Heart left ventricle (tissue), 16 donors: ENCODE measurements at regions not wholly inside any gene's neighbourhood (a gene's known extent, or its start where the extent isn't known, plus 50 kb on each side); places are given as distances from the start of the nearest gene placed in this dataset.

Experiments used
- ATAC-seq, 4 donors: fragments of 200-7000 bp; cut with Tn5 transposase; one replicate each; pipeline ENCODE4 v1.9.1; 2020 to 2022; ENCODE audit warnings: moderate library complexity in 4 of 4, mild to moderate bottlenecking in 3 of 4, moderate number of reproducible peaks in 1 of 4
- DNase-seq, 5 donors: peaks; one replicate each; pipeline ENCODE4 v3.0.0-alpha.2; 2020
- H3K27ac ChIP-seq, 12 donors: fragments of 200-600 bp; sonication (generic) in 4 of 12; one replicate each; pipeline versions ENCODE4 v1.5.0 to v1.8.0; 2016 to 2022; ENCODE audit warnings: mild to moderate bottlenecking in 2 of 12
- H3K27me3 ChIP-seq, 9 donors: fragments of 200-600 bp; sonication (generic) in 2 of 9; one replicate each; pipeline versions ENCODE4 v1.5.1 to v1.8.0; 2016 to 2022; ENCODE audit warnings: mild to moderate bottlenecking in 3 of 9
- H3K36me3 ChIP-seq, 9 donors: fragments of 200-600 bp; sonication (generic) in 2 of 9; one replicate each; pipeline versions ENCODE4 v1.5.0 to v1.8.0; 2018 to 2022; ENCODE audit warnings: mild to moderate bottlenecking in 2 of 9
- H3K4me1 ChIP-seq, 12 donors: fragments of 200-600 bp; sonication (generic) in 4 of 12; one replicate each; pipeline versions ENCODE4 v1.5.0 to v1.8.0; 2016 to 2022; ENCODE audit warnings: mild to moderate bottlenecking in 3 of 12
- H3K4me3 ChIP-seq, 12 donors: fragments of 200-600 bp; sonication (generic) in 4 of 12; one replicate each; pipeline versions ENCODE4 v1.5.0 to v1.8.0; 2017 to 2022; ENCODE audit warnings: mild to moderate bottlenecking in 9 of 12, moderate library complexity in 4 of 12
- H3K9me3 ChIP-seq, 12 donors: fragments of 200-600 bp; sonication (generic) in 4 of 12; one replicate each; pipeline versions ENCODE4 v1.5.0 to v1.8.0; 2016 to 2022; ENCODE audit warnings: mild to moderate bottlenecking in 1 of 12
- POLR2A ChIP-seq, 2 donors: fragments of 450-650 bp; IDR thresholded peaks; one replicate each; pipeline ENCODE4 v1.6.1; 2017; ENCODE audit warnings: antibody characterized with exemption in 2 of 2, mild to moderate bottlenecking in 2 of 2, moderate library complexity in 2 of 2
- WGBS, 4 donors: extraction: QIAGEN DNeasy Blood & Tissue Kit in 2 of 4; methylation state at CpG; one replicate each; pipeline versions ENCODE4 v1.1.5 to v1.1.7; 2013 to 2018; 5-methylcytosine and 5-hydroxymethylcytosine counted together
- intact Hi-C, 10 donors: fragments of 100-400 bp; cut with DNase I; formaldehyde crosslinking; loops; one replicate each; pipeline versions ENCODE4 v1.11.1 to v1.14.2; 2022
- TF ChIP-seq, protein P1 (sequence below), 12 donors: fragments of 200-600 bp; sonication (generic) in 4 of 12; IDR thresholded peaks; one replicate each; pipeline versions ENCODE4 v1.5.0 to v1.8.0; 2018 to 2022; ENCODE audit warnings: antibody characterized with exemption in 12 of 12, mild to moderate bottlenecking in 5 of 12
- donor health status: ischemic (EF 13 %, LVEDD 7.1; RV severe dilation, severe dysfunction).
- donor health status: healthy with polysubstance abuse.
- donor health status: DM: no; HTN: yes; CAD: no.
- donor health status: DM: no; HTN: no; CAD: no.
- donor health status: ischemic (EF 25% LVEDD 6.9; RV normal size, moderate dysfunction).
- donor health status: ischemic (EF 25% LVEDD 5.7; RV mildly dilated, moderate dysfunction).
- donor health status: healthy.
- donor health status: DM: yes; HTN: yes; CAD: no.
- donor health status: ischemic (EF 35%, LVEDD 5.7; RV mildly dilated, moderate dysfunction).
- donor health status: nonischemic (EF 11% LVEDD 7.7; RV severe dilation, severe dysfunction).
- donor health status: DM: yes; HTN: yes; CAD: no.
- donor health status: PGD.
- donor health status: ischemic (EF 29% LVEDD 5.4; RV normal size, mild dysfunction).
- donor health status: nonischemic (EF 23%, LVEDD 6.1; RV moderate dilation, normal function).

- Histone ChIP-seq H3K27ac (no peak overlapping the region), H3K4me1 (no peaks in the 10 kb centered on the region), H3K27me3 (no peaks in the 10 kb centered on the region), H3K9me3 (peaks cover 0 to 21% (median 4%) of the 10 kb centered on the region in 12 donors), H3K4me3 (no peak overlapping the region), H3K36me3 (no peaks in the 10 kb centered on the region)
- ATAC-seq: no peak
- intact Hi-C loops: no loop called here
- TF ChIP-seq POLR2A (IDR thresholded peaks at IDR 0.05): no peak
- TF ChIP-seq, protein P1, sequence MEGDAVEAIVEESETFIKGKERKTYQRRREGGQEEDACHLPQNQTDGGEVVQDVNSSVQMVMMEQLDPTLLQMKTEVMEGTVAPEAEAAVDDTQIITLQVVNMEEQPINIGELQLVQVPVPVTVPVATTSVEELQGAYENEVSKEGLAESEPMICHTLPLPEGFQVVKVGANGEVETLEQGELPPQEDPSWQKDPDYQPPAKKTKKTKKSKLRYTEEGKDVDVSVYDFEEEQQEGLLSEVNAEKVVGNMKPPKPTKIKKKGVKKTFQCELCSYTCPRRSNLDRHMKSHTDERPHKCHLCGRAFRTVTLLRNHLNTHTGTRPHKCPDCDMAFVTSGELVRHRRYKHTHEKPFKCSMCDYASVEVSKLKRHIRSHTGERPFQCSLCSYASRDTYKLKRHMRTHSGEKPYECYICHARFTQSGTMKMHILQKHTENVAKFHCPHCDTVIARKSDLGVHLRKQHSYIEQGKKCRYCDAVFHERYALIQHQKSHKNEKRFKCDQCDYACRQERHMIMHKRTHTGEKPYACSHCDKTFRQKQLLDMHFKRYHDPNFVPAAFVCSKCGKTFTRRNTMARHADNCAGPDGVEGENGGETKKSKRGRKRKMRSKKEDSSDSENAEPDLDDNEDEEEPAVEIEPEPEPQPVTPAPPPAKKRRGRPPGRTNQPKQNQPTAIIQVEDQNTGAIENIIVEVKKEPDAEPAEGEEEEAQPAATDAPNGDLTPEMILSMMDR (IDR thresholded peaks at IDR 0.05): no peak
- WGBS, 4 donors: 79 to 91% (median 87%) methylated on average over 2 of the region's 2 CpGs
- no peak for DNase-seq
These were observed 752.9 kb downstream of the KCNJ2 start for GRCh38 chr17:70922268-70922667.

DNA sequence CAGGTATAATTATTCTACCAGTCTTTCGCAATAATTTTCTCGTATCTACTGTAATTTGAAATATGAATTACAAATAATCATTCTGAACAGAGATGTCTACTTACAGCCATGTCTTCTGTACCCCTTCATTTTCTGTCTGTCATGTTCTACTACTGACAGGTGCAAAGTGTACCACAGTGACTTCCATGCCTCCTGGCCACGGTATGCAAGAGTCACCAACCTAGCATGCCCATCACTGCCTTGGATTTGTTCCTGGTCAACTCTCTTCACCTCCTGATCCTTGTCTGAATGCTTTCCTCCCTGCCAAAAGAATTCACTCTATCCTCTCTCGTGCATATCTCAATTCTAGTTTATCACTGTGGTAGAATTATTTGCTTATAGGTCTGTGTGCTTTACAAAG lies 755.4 kb downstream of the KCNJ2 start:
- DNase-seq (no peak), ATAC-seq (no peak)
- H3K27ac ChIP-seq: no peak overlapping the region
- H3K36me3 ChIP-seq: no peaks in the 10 kb centered on the region
- H3K4me1 ChIP-seq: no peaks in the 10 kb centered on the region
- WGBS, 4 donors: 60 to 81% (median 75%) methylated on average over 4 of the region's 4 CpGs
- TF ChIP-seq, protein P1 (IDR thresholded peaks at IDR 0.05): no peak
- TF ChIP-seq POLR2A (IDR thresholded peaks at IDR 0.05): no peak
- intact Hi-C loops: no loop called here
- H3K4me3 ChIP-seq: no peak overlapping the region
- H3K9me3 ChIP-seq: peaks cover 0 to 7% (median 0%) of the 10 kb centered on the region in 12 donors
- no peaks in the 10 kb centered on the region for H3K27me3 ChIP-seq

- DNase-seq (no peak), ATAC-seq (no peak)
- no peaks in the 10 kb centered on the region for H3K4me1 ChIP-seq
- H3K36me3 ChIP-seq: no peaks in the 10 kb centered on the region
- intact Hi-C loops: no loop called here
- no peak for TF ChIP-seq POLR2A (IDR thresholded peaks at IDR 0.05)
- TF ChIP-seq, protein P1 (IDR thresholded peaks at IDR 0.05): no peak
- H3K9me3 ChIP-seq: no peaks in the 10 kb centered on the region
- 76 to 86% (median 79%) methylated on average over 2 of the region's 2 CpGs for WGBS, 4 donors
- H3K27ac ChIP-seq: no peak overlapping the region
- H3K27me3 ChIP-seq: no peaks in the 10 kb centered on the region
- H3K4me3 ChIP-seq: no peak overlapping the region
These were observed 759.9 kb downstream of the KCNJ2 start for GRCh38 chr17:70929226-70929625.

DNA sequence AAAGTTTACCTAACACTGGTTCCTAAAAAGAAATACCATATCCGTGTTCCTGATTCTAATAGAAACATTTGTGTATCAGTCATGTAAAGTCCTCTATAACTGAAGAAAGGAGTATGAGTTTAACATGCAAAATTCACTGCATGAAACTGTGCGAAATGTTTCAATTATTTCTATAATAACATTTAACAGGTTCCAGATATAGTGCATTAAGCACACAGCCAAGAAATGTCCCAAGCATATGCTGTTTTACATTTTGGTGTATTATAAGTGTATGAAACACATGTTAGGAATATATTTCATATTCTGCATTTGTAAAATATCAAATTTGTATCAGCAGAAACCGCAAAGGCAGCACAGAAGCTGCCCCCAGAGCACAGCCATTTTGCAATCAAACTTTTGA lies 764.9 kb downstream of the KCNJ2 start:
- H3K4me3 ChIP-seq: no peak overlapping the region
- no peaks in the 10 kb centered on the region for H3K27me3 ChIP-seq
- no peak for ATAC-seq
- intact Hi-C loops: no loop called here
- no peaks in the 10 kb centered on the region for H3K4me1 ChIP-seq
- TF ChIP-seq POLR2A (IDR thresholded peaks at IDR 0.05): no peak
- TF ChIP-seq, protein P1 (IDR thresholded peaks at IDR 0.05): no peak
- DNase-seq: no peak
- no peaks in the 10 kb centered on the region for H3K36me3 ChIP-seq
- H3K27ac ChIP-seq: no peak overlapping the region
- no peaks in the 10 kb centered on the region for H3K9me3 ChIP-seq
- 81 to 87% (median 84%) methylated on average over 3 of the region's 3 CpGs for WGBS, 4 donors
